Lower lobe of right lung (tissue), 2 donors: ENCODE measurements at regions not wholly inside any gene's neighbourhood (a gene's known extent, or its start where the extent isn't known, plus 50 kb on each side); places are given as distances from the start of the nearest gene placed in this dataset.

ENCODE experiments used
- ATAC-seq, 2 donors: fragments of 200-7000 bp; cut with Tn5 transposase; one replicate each; pipeline ENCODE4 v1.9.1; 2020 to 2022; ENCODE audit warnings: mild to moderate bottlenecking in 2 of 2, moderate library complexity in 2 of 2
- DNase-seq: peaks from one replicate; pipeline ENCODE4 v3.0.0-alpha.2; 2020
- H3K27ac ChIP-seq: fragments of 200-600 bp; one replicate; pipeline ENCODE4 v1.8.0; 2022
- H3K27me3 ChIP-seq: fragments of 200-600 bp; one replicate; pipeline ENCODE4 v1.8.0; 2022; ENCODE audit warnings: low read depth
- H3K36me3 ChIP-seq: fragments of 200-600 bp; one replicate; pipeline ENCODE4 v1.8.0; 2022; ENCODE audit warnings: mild to moderate bottlenecking
- H3K4me1 ChIP-seq: fragments of 200-600 bp; one replicate; pipeline ENCODE4 v1.8.0; 2022
- H3K4me3 ChIP-seq: fragments of 200-600 bp; one replicate; pipeline ENCODE4 v1.8.0; 2022; ENCODE audit warnings: mild to moderate bottlenecking
- H3K9me3 ChIP-seq: fragments of 200-600 bp; one replicate; pipeline ENCODE4 v1.8.0; 2022
- intact Hi-C: fragments of 100-400 bp; cut with DNase I; formaldehyde crosslinking; loops from one replicate; pipeline ENCODE4 v1.11.0; 2022
- TF ChIP-seq, protein P1 (sequence below): fragments of 200-600 bp; IDR thresholded peaks from one replicate; pipeline ENCODE4 v1.8.0; 2022; ENCODE audit warnings: antibody characterized with exemption, mild to moderate bottlenecking
- donor health status: DM: no; HTN: yes; CAD: no; lungs with severe emphysema.

DNA sequence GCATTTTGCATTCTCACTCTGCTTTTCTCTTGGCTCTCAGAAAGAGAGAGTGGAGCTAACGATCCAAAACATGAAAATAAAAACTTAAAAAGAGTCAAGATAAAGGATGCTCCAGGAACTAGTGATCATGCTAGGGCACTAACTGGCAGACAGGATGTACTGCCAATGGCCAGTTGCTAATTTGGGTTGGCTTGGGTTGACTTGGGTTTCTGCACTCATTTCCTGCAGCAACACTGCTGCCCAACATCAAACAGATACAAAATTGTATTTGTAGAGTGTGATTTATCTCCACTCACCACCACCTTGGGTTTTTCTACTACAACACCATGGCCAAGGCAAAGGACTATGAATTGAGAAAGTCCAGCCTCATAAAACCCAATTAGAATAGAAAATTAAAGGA lies 662.3 kb upstream of the PTBP2 start:
- Histone ChIP-seq H3K9me3 (no peaks in the 10 kb centered on the region), H3K4me1 (no peaks in the 10 kb centered on the region), H3K4me3 (no peak overlapping the region), H3K27me3 (no peaks in the 10 kb centered on the region), H3K36me3 (no peaks in the 10 kb centered on the region), H3K27ac (no peak overlapping the region)
- TF ChIP-seq, protein P1, sequence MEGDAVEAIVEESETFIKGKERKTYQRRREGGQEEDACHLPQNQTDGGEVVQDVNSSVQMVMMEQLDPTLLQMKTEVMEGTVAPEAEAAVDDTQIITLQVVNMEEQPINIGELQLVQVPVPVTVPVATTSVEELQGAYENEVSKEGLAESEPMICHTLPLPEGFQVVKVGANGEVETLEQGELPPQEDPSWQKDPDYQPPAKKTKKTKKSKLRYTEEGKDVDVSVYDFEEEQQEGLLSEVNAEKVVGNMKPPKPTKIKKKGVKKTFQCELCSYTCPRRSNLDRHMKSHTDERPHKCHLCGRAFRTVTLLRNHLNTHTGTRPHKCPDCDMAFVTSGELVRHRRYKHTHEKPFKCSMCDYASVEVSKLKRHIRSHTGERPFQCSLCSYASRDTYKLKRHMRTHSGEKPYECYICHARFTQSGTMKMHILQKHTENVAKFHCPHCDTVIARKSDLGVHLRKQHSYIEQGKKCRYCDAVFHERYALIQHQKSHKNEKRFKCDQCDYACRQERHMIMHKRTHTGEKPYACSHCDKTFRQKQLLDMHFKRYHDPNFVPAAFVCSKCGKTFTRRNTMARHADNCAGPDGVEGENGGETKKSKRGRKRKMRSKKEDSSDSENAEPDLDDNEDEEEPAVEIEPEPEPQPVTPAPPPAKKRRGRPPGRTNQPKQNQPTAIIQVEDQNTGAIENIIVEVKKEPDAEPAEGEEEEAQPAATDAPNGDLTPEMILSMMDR: no peak
- no peak for ATAC-seq
- DNase-seq: no peak
- intact Hi-C loops: no loop called here

DNA sequence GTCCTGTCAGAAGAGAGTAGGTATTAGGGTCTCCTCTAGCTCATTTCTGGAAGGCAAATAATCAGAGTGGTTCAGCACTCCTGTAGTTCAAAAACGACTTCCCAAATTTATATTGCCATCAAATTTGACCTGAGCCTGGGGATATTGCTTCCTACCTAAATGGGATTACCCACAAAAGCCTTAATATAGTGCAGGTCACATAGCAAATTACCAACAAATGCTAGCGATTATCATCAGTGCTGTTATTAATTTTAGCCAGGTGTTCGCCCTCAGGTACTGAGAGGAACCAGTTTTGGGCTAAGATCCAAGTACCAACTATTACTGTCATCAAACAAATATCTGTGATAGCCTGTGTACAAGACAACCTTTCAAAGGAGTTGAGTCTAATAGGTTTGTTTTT lies 661.8 kb upstream of the PTBP2 start:
- DNase-seq (no peak), ATAC-seq (no peak)
- H3K4me3 ChIP-seq: no peak overlapping the region
- intact Hi-C loops: no loop called here
- H3K4me1 ChIP-seq: no peaks in the 10 kb centered on the region
- H3K36me3 ChIP-seq: no peaks in the 10 kb centered on the region
- no peak overlapping the region for H3K27ac ChIP-seq
- TF ChIP-seq, protein P1: no peak
- no peaks in the 10 kb centered on the region for H3K27me3 ChIP-seq
- H3K9me3 ChIP-seq: no peaks in the 10 kb centered on the region

DNA sequence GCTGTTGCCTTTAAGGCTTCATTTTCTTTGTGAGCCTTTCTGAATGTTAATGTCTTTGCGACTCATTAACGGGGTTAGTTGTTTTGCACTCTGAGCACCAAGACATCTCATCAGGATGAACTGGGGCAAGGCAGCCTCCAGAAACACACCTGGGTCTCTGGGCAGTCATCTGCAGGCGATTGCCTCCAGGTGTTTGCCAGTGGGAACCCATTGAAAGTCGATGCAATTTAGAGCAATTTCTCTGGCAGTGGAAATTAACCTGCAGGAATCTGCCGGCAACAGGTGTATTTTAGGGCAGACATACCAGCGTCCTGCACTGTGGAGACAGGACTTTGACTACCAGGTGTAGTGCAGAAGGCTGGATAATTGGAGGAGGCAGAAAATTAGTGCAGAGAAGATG lies 661.0 kb upstream of the PTBP2 start:
- intact Hi-C loops: no loop called here
- ATAC-seq: no peak

DNA sequence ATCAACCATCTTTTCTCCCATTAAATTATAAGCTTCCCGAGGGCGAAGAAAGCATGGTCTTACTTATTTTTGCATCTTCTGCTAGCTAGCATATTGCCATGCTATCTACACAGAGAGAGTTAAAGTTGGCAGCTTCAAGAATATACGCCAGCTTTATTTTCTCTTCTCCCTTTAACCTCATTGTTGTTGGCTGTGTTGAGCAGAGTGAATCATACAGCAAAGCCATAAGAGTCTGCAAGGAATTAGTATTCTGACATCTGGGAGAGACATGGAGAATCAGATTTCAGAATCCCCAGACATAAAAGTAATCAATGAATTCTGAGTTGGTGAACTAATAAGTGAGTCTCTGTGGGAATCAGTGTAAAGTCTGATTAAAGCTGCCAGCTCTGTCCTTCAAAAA lies 649.6 kb upstream of the PTBP2 start:
- Histone ChIP-seq H3K4me1 (no peaks in the 10 kb centered on the region), H3K27ac (no peak overlapping the region), H3K27me3 (no peaks in the 10 kb centered on the region), H3K36me3 (no peaks in the 10 kb centered on the region), H3K4me3 (no peak overlapping the region), H3K9me3 (no peaks in the 10 kb centered on the region)
- DNase-seq (no peak), ATAC-seq (no peak)
- TF ChIP-seq, protein P1: no peak
- intact Hi-C loops: no loop called here

More for the DNA sequence above, 661.0 kb upstream of the PTBP2 start:
- Histone ChIP-seq H3K9me3 (no peaks in the 10 kb centered on the region), H3K36me3 (no peaks in the 10 kb centered on the region), H3K4me1 (no peaks in the 10 kb centered on the region), H3K27ac (no peak overlapping the region), H3K4me3 (no peak overlapping the region), H3K27me3 (no peaks in the 10 kb centered on the region)
- TF ChIP-seq, protein P1: no peak
- no peak for DNase-seq

DNA sequence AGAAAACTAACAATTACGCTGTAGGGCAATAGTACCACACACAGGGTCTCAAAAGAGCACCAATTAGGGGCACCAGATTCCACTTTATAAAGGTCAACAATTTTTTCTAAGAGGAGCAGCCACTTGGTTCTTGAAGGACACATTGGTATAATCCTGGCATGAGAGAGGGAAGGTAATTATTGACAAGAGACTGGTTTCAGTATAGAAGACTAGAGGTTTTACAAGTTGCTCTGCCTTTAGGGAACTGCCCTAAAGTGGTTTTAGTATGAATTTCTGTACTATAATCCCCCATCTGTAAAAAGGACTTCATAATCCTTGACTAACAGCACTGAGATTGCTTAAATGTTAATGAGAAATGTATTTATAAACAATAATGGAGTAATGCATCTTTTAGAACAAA lies 648.5 kb upstream of the PTBP2 start:
- Histone ChIP-seq H3K4me1 (no peaks in the 10 kb centered on the region), H3K27ac (no peak overlapping the region), H3K4me3 (no peak overlapping the region), H3K27me3 (no peaks in the 10 kb centered on the region), H3K9me3 (no peaks in the 10 kb centered on the region), H3K36me3 (no peaks in the 10 kb centered on the region)
- no peak for ATAC-seq
- DNase-seq: no peak
- intact Hi-C loops: no loop called here
- TF ChIP-seq, protein P1: no peak

DNA sequence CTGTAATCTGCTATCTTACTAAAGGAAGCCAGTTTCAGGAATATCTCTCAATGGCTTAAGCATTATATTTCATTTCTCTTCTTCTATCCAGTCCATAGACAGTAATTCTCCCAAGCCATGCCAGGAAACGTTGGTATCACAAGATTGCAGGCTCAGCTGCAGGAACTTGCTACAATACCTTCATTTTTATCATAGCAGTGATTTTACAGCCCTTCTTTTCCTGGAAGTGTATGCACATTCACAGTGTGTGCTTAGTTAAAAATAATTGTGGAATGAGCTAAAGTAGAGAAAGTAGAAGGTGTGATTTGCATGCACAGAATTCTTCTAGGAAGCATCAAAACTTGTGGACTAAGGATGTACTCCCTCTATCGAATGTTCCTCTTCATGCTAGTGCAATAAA lies 647.2 kb upstream of the PTBP2 start:
- Histone ChIP-seq H3K27ac (no peak overlapping the region), H3K36me3 (no peaks in the 10 kb centered on the region), H3K4me3 (no peak overlapping the region), H3K27me3 (no peaks in the 10 kb centered on the region), H3K9me3 (no peaks in the 10 kb centered on the region), H3K4me1 (no peaks in the 10 kb centered on the region)
- no peak for ATAC-seq
- DNase-seq: no peak
- TF ChIP-seq, protein P1: no peak
- intact Hi-C loops: no loop called here
